ENCODE measurements at regions not wholly inside any gene's neighbourhood (a gene's known extent, or its start where the extent isn't known, plus 50 kb on each side); places are given as distances from the start of the nearest gene placed in this dataset.

DNA sequence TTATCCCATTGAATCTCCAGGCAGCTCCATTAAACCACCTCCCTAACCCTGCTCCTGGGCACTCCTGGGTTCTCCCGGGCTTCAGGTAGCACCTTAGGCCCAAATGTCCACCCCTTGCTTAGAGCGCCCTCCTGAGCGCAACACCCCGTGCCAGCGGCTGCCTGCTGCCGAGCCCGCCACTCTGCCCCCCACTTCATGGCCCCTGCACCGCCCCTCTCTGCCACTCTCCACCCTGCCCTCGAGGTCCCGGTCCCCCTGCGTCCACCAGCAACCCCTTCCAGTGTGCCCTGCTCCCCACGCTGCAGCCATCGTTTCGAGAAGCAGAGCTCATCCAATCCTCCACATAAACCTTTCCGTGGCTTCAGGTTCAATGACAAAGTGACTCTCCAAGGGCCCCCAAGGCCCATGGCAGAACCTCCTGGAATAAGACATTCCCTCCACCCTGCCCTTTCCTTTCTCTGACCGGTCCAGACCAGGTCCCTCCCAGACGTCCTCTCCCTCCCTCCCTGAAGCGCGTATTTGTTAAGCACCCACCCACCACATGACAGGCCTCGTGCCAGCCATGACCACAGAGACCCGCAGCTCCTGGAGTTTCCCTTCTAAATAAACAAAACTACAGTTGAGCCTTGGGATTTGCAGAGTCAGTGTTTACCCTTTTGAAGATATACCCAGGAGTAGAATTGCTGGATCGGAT, 66.6 kb downstream of the ARHGEF18 start (continued):
- TF ChIP-seq, protein P1, sequence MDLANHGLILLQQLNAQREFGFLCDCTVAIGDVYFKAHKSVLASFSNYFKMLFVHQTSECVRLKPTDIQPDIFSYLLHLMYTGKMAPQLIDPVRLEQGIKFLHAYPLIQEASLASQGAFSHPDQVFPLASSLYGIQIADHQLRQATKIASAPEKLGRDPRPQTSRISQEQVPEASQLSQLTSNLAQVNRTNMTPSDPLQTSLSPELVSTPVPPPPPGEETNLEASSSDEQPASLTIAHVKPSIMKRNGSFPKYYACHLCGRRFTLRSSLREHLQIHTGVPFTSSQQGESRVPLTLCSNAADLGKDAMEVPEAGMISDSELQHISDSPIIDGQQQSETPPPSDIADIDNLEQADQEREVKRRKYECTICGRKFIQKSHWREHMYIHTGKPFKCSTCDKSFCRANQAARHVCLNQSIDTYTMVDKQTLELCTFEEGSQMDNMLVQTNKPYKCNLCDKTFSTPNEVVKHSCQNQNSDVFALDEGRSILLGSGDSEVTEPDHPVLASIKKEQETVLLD (CRISPR knock-in tag; IDR thresholded peaks at IDR 0.05; ENCODE audit: low read depth), result no peak
- TF ChIP-seq NFIC (IDR thresholded peaks at IDR 0.05; ENCODE audit: low read length) (no peak), ZMAT5 (CRISPR knock-in tag; IDR thresholded peaks at IDR 0.05; ENCODE audit: borderline replicate concordance, low read depth) (no peak), ZBTB43 (CRISPR knock-in tag; conservative IDR thresholded peaks at IDR 0.05) (no peak; the same call in 1 of the 2 replicates), SATB2 (CRISPR knock-in tag; IDR thresholded peaks at IDR 0.05) (no peak), KLF15 (CRISPR knock-in tag; IDR thresholded peaks at IDR 0.05; ENCODE audit: borderline replicate concordance) (no peak), RORA (CRISPR knock-in tag; IDR thresholded peaks at IDR 0.05) (no peak), HIVEP1 (CRISPR knock-in tag; IDR thresholded peaks at IDR 0.05) (0 out of 2 replicates have a peak, but pooled peaks have one; percentile 37), STAG1 (CRISPR knock-in tag; IDR thresholded peaks at IDR 0.05) (no peak), ZNF547 (CRISPR knock-in tag; IDR thresholded peaks at IDR 0.05) (no peak), FOXA1 (IDR thresholded peaks at IDR 0.05) (no peak), FOXA1 (CRISPR knock-in tag; IDR thresholded peaks at IDR 0.05) (peak; percentile 53; the same call in 1 of the 2 replicates), FOSL2 (CRISPR knock-in tag; IDR thresholded peaks at IDR 0.05) (peak; percentile 33; the same call in 1 of the 2 replicates), ADNP (CRISPR knock-in tag; IDR thresholded peaks at IDR 0.05) (no peak), ARNT (IDR thresholded peaks at IDR 0.05) (no peak), NPAS2 (CRISPR knock-in tag; IDR thresholded peaks at IDR 0.05; ENCODE audit: borderline replicate concordance) (no peak), ZNF841 (CRISPR knock-in tag; IDR thresholded peaks at IDR 0.05; ENCODE audit: borderline replicate concordance) (no peak)
- TF ChIP-seq, protein P2, sequence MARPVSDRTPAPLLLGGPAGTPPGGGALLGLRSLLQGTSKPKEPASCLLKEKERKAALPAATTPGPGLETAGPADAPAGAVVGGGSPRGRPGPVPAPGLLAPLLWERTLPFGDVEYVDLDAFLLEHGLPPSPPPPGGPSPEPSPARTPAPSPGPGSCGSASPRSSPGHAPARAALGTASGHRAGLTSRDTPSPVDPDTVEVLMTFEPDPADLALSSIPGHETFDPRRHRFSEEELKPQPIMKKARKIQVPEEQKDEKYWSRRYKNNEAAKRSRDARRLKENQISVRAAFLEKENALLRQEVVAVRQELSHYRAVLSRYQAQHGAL (CRISPR knock-in tag; IDR thresholded peaks at IDR 0.05; ENCODE audit: not compliant biosample characterization), result no peak
- TF ChIP-seq, protein P3, sequence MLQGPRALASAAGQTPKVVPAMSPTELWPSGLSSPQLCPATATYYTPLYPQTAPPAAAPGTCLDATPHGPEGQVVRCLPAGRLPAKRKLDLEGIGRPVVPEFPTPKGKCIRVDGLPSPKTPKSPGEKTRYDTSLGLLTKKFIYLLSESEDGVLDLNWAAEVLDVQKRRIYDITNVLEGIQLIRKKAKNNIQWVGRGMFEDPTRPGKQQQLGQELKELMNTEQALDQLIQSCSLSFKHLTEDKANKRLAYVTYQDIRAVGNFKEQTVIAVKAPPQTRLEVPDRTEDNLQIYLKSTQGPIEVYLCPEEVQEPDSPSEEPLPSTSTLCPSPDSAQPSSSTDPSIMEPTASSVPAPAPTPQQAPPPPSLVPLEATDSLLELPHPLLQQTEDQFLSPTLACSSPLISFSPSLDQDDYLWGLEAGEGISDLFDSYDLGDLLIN (CRISPR knock-in tag; IDR thresholded peaks at IDR 0.05; ENCODE audit: borderline replicate concordance), result no peak
- TF ChIP-seq, protein P4, sequence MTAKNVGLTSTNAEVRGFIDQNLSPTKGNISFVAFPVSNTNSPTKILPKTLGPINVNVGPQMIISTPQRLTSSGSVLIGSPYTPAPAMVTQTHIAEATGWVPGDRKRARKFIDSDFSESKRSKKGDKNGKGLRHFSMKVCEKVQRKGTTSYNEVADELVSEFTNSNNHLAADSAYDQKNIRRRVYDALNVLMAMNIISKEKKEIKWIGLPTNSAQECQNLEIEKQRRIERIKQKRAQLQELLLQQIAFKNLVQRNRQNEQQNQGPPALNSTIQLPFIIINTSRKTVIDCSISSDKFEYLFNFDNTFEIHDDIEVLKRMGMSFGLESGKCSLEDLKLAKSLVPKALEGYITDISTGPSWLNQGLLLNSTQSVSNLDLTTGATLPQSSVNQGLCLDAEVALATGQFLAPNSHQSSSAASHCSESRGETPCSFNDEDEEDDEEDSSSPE (CRISPR knock-in tag; IDR thresholded peaks at IDR 0.05), result no peak

All from HepG2 (cell line).